ENCODE measurements at regions not wholly inside any gene's neighbourhood (a gene's known extent, or its start where the extent isn't known, plus 50 kb on each side); places are given as distances from the start of the nearest gene placed in this dataset.

GRCh38 chr6:44658571-44658970 lies 271.1 kb downstream of the CDC5L start:
- Histone ChIP-seq H3K4me1 (peaks cover 20% of the 10 kb centered on the region), H3K27me3 (no peaks in the 10 kb centered on the region), H3K4me3 (no peak overlapping the region), H3K27ac (no peak overlapping the region), H3K36me3 (no peaks in the 10 kb centered on the region), H3K9me3 (no peaks in the 10 kb centered on the region)
- intact Hi-C loops (cut with DNase I), result loop anchor here (10.0 kb wide), 2 partner anchors 1056 to 1256 kb away; no protein-coding TSS in a partner anchor
- no peak for TF ChIP-seq CTCF (IDR thresholded peaks at IDR 0.05)
- DNase-seq (no peak), ATAC-seq (no peak)

- intact Hi-C loops (cut with DNase I), result loop anchor here (10.0 kb wide), 2 partner anchors 1055 to 1255 kb away; no protein-coding TSS in a partner anchor
- Histone ChIP-seq H3K27me3 (no peaks in the 10 kb centered on the region), H3K27ac (no peak overlapping the region), H3K9me3 (no peaks in the 10 kb centered on the region), H3K4me3 (no peak overlapping the region), H3K36me3 (no peaks in the 10 kb centered on the region), H3K4me1 (peaks cover 19% of the 10 kb centered on the region)
- DNase-seq (peak; percentile 13), ATAC-seq (no peak)
- no peak for TF ChIP-seq CTCF (IDR thresholded peaks at IDR 0.05)
These were observed 272.2 kb downstream of the CDC5L start for GRCh38 chr6:44659726-44660125.

GRCh38 chr6:44660561-44661220 lies 273.2 kb downstream of the CDC5L start:
- no peak for TF ChIP-seq CTCF (IDR thresholded peaks at IDR 0.05)
- ATAC-seq (no peak), DNase-seq (no peak)
- intact Hi-C loops (cut with DNase I), result no loop called here
- Histone ChIP-seq H3K4me3 (no peak overlapping the region), H3K36me3 (no peaks in the 10 kb centered on the region), H3K4me1 (peaks cover 9% of the 10 kb centered on the region), H3K27ac (no peak overlapping the region), H3K9me3 (no peaks in the 10 kb centered on the region), H3K27me3 (no peaks in the 10 kb centered on the region)

- H3K9me3 ChIP-seq, result no peaks in the 10 kb centered on the region
- H3K27me3 ChIP-seq, result no peaks in the 10 kb centered on the region
- H3K36me3 ChIP-seq, result no peaks in the 10 kb centered on the region
- intact Hi-C loops (cut with DNase I), result no loop called here
- no peak overlapping the region for H3K27ac ChIP-seq
- no peak for DNase-seq
- H3K4me3 ChIP-seq, result no peak overlapping the region
- H3K4me1 ChIP-seq, result peaks cover 9% of the 10 kb centered on the region
- no peak for TF ChIP-seq CTCF (IDR thresholded peaks at IDR 0.05)
- ATAC-seq, result no peak
These were observed 273.9 kb downstream of the CDC5L start for GRCh38 chr6:44661221-44662008.

GRCh38 chr6:44662461-44663121 lies 275.1 kb downstream of the CDC5L start:
- Histone ChIP-seq H3K9me3 (no peaks in the 10 kb centered on the region), H3K27me3 (no peaks in the 10 kb centered on the region), H3K4me3 (no peak overlapping the region), H3K36me3 (no peaks in the 10 kb centered on the region), H3K27ac (no peak overlapping the region), H3K4me1 (peaks cover 9% of the 10 kb centered on the region)
- intact Hi-C loops (cut with DNase I), result no loop called here
- ATAC-seq (peak; percentile 61), DNase-seq (peak; percentile 65)
- TF ChIP-seq CTCF (IDR thresholded peaks at IDR 0.05), result no peak

Data from upper lobe of right lung (tissue), 1 donor.